ENCODE measurements at regions not wholly inside any gene's neighbourhood (a gene's known extent, or its start where the extent isn't known, plus 50 kb on each side); places are given as distances from the start of the nearest gene placed in this dataset.

- in situ Hi-C loops (cut with MboI; ENCODE audit: low sequenced_read_pairs), result no loop called here
Measured at GRCh38 chr15:66927201-66928077, 138.0 kb upstream of the SMAD3 start.

- in situ Hi-C loops (cut with MboI; ENCODE audit: low sequenced_read_pairs), result no loop called here
Measured at GRCh38 chr15:66928101-66928500, 137.3 kb upstream of the SMAD3 start.

GRCh38 chr15:66928784-66929183 lies 136.6 kb upstream of the SMAD3 start:
- in situ Hi-C loops (cut with MboI; ENCODE audit: low sequenced_read_pairs), result no loop called here

GRCh38 chr15:66929843-66930402 lies 135.5 kb upstream of the SMAD3 start:
- in situ Hi-C loops (cut with MboI; ENCODE audit: low sequenced_read_pairs), result no loop called here

- in situ Hi-C loops (cut with MboI; ENCODE audit: low sequenced_read_pairs), result no loop called here
Measured at GRCh38 chr15:66931768-66932633, 133.4 kb upstream of the SMAD3 start.

GRCh38 chr15:66932634-66933024 lies 132.8 kb upstream of the SMAD3 start:
- in situ Hi-C loops (cut with MboI; ENCODE audit: low sequenced_read_pairs), result no loop called here

- in situ Hi-C loops (cut with MboI; ENCODE audit: low sequenced_read_pairs), result no loop called here
Measured at GRCh38 chr15:66933932-66934867, 131.2 kb upstream of the SMAD3 start.

GRCh38 chr15:66934868-66935520 lies 130.4 kb upstream of the SMAD3 start:
- in situ Hi-C loops (cut with MboI; ENCODE audit: low sequenced_read_pairs), result no loop called here

GRCh38 chr15:66935688-66936087 lies 129.7 kb upstream of the SMAD3 start:
- in situ Hi-C loops (cut with MboI; ENCODE audit: low sequenced_read_pairs), result no loop called here

GRCh38 chr15:66936109-66936860 lies 129.1 kb upstream of the SMAD3 start:
- in situ Hi-C loops (cut with MboI; ENCODE audit: low sequenced_read_pairs), result no loop called here

GRCh38 chr15:66936861-66937582 lies 128.4 kb upstream of the SMAD3 start:
- in situ Hi-C loops (cut with MboI; ENCODE audit: low sequenced_read_pairs), result no loop called here

- in situ Hi-C loops (cut with MboI; ENCODE audit: low sequenced_read_pairs), result no loop called here
Measured at GRCh38 chr15:66937588-66937987, 127.8 kb upstream of the SMAD3 start.

- in situ Hi-C loops (cut with MboI; ENCODE audit: low sequenced_read_pairs), result no loop called here
Measured at GRCh38 chr15:66938114-66938830, 127.1 kb upstream of the SMAD3 start.

- in situ Hi-C loops (cut with MboI; ENCODE audit: low sequenced_read_pairs), result no loop called here
Measured at GRCh38 chr15:66939016-66939415, 126.4 kb upstream of the SMAD3 start.

GRCh38 chr15:66939451-66940023 lies 125.9 kb upstream of the SMAD3 start:
- in situ Hi-C loops (cut with MboI; ENCODE audit: low sequenced_read_pairs), result loop anchor here (10.0 kb wide), 2 partner anchors 495 to 895 kb away; no protein-coding TSS in a partner anchor

- in situ Hi-C loops (cut with MboI; ENCODE audit: low sequenced_read_pairs), result loop anchor here (10.0 kb wide), 2 partner anchors 494 to 894 kb away; no protein-coding TSS in a partner anchor
Measured at GRCh38 chr15:66940368-66940767, 125.0 kb upstream of the SMAD3 start.

GRCh38 chr15:66941108-66941711 lies 124.2 kb upstream of the SMAD3 start:
- in situ Hi-C loops (cut with MboI; ENCODE audit: low sequenced_read_pairs), result loop anchor here (10.0 kb wide), 2 partner anchors 494 to 894 kb away; no protein-coding TSS in a partner anchor
